ENCODE measurements at regions not wholly inside any gene's neighbourhood (a gene's known extent, or its start where the extent isn't known, plus 50 kb on each side); places are given as distances from the start of the nearest gene placed in this dataset.
"Not testable (repeated sequence)": the region's sequence is repeated elsewhere in the genome, so short reads cannot be mapped to it uniquely, and the experiment has no call there.

DNA sequence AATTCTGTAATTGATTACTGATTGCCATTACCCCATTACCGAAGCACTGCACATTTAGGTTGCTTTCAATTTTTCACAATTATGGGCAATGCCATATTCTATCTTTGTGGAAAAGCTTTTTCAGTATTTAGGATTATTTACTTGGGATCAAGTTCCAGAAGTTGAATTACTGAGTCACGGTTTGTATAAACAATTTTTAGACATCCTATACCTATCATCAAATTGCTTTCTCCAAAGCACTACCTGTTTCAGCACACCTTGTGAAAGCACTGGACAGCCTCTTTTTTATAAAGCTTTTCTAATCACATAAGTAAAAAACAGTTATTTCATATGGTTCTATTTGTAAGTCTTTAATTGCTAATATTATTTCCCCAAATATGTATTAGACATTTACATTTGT, 221.5 kb upstream of the CAND1 start:
- no peak overlapping the region for H3K4me3 ChIP-seq (ENCODE audit: control insufficient read depth in 2 of 3, extremely low read depth in 1 of 3, insufficient read depth in 2 of 3, low read depth in 1 of 3, low read length in 3 of 3)
- H3K9me3 ChIP-seq (ENCODE audit: control insufficient read depth, low read depth, low read length): no peaks in the 10 kb centered on the region
- no peak overlapping the region for H3K9ac ChIP-seq (ENCODE audit: control insufficient read depth, extremely low read depth, insufficient read depth, low read length)
- no peak for FAIRE-seq
- H3K27ac ChIP-seq (ENCODE audit: control insufficient read depth, insufficient read depth, low read length): no peak overlapping the region
- no peaks in the 10 kb centered on the region for H3K36me3 ChIP-seq (ENCODE audit: control insufficient read depth in 2 of 2, extremely low read depth in 1 of 2, insufficient read depth in 2 of 2, low read length in 2 of 2)
- TF ChIP-seq, protein P1, sequence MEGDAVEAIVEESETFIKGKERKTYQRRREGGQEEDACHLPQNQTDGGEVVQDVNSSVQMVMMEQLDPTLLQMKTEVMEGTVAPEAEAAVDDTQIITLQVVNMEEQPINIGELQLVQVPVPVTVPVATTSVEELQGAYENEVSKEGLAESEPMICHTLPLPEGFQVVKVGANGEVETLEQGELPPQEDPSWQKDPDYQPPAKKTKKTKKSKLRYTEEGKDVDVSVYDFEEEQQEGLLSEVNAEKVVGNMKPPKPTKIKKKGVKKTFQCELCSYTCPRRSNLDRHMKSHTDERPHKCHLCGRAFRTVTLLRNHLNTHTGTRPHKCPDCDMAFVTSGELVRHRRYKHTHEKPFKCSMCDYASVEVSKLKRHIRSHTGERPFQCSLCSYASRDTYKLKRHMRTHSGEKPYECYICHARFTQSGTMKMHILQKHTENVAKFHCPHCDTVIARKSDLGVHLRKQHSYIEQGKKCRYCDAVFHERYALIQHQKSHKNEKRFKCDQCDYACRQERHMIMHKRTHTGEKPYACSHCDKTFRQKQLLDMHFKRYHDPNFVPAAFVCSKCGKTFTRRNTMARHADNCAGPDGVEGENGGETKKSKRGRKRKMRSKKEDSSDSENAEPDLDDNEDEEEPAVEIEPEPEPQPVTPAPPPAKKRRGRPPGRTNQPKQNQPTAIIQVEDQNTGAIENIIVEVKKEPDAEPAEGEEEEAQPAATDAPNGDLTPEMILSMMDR (optimal IDR thresholded peaks at IDR 0.05 in 1 of 3, IDR thresholded peaks at IDR 0.05 in 1 of 3, conservative IDR thresholded peaks at IDR 0.05 in 1 of 3; ENCODE audit: extremely low read depth in 1 of 3, insufficient read depth in 2 of 3, low read length in 3 of 3): no peak
- TF ChIP-seq EZH2 (IDR thresholded peaks at IDR 0.05; ENCODE audit: low read length): no peak
- no peak overlapping the region for H2AFZ ChIP-seq (ENCODE audit: control insufficient read depth, low read length)
- no peaks in the 10 kb centered on the region for H3K9me1 ChIP-seq (ENCODE audit: control insufficient read depth, extremely low read depth, insufficient read depth, low read length)
- peaks cover 2% of the 10 kb centered on the region for H3K79me2 ChIP-seq (ENCODE audit: control insufficient read depth, insufficient read depth, low read length)
- H3K27me3 ChIP-seq (ENCODE audit: control insufficient read depth, extremely low read depth, insufficient read depth, low read length): no peaks in the 10 kb centered on the region
- dilution Hi-C loops (cut with MboI; ENCODE audit: extremely low pct_ligation_motif_present, low sequenced_read_pairs): no loop called here
- peaks cover 4% of the 10 kb centered on the region for H3K4me1 ChIP-seq (ENCODE audit: control insufficient read depth, extremely low read depth, insufficient read depth, low read length)
- H3K4me2 ChIP-seq (ENCODE audit: control insufficient read depth, extremely low read depth, insufficient read depth, low read depth, low read length): no peak overlapping the region
- no peaks in the 10 kb centered on the region for H4K20me1 ChIP-seq (ENCODE audit: control insufficient read depth, extremely low read depth, insufficient read depth, low read length)
- no peak for DNase-seq (ENCODE audit: low read depth, low spot score)

DNA sequence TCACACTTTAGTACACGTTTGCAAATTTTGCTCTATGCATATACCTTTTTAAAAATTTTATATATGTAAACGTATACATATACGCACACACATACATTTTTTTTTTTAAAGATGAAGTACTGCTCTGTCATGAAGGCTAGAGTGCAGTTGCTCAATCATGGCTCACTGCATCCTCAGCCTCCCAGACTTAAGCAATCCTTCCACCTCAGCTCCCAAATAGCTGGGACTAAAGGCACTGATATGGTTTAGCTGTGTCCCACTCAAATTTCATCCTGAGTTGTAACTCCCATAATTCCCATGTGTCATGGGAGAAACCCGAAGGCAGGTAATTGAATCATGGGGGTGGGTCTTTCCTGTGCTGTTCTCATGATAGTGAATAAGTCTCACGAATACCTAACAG, 220.8 kb upstream of the CAND1 start:
- no peak overlapping the region for H3K27ac ChIP-seq (ENCODE audit: control insufficient read depth, insufficient read depth, low read length)
- no peak overlapping the region for H3K4me3 ChIP-seq (ENCODE audit: control insufficient read depth in 2 of 3, extremely low read depth in 1 of 3, insufficient read depth in 2 of 3, low read depth in 1 of 3, low read length in 3 of 3)
- no peaks in the 10 kb centered on the region for H3K27me3 ChIP-seq (ENCODE audit: control insufficient read depth, extremely low read depth, insufficient read depth, low read length)
- H4K20me1 ChIP-seq (ENCODE audit: control insufficient read depth, extremely low read depth, insufficient read depth, low read length): no peaks in the 10 kb centered on the region
- H3K79me2 ChIP-seq (ENCODE audit: control insufficient read depth, insufficient read depth, low read length): peaks cover 2% of the 10 kb centered on the region
- FAIRE-seq: no peak
- no peaks in the 10 kb centered on the region for H3K9me3 ChIP-seq (ENCODE audit: control insufficient read depth, low read depth, low read length)
- dilution Hi-C loops (cut with MboI; ENCODE audit: extremely low pct_ligation_motif_present, low sequenced_read_pairs): no loop called here
- H3K9ac ChIP-seq (ENCODE audit: control insufficient read depth, extremely low read depth, insufficient read depth, low read length): no peak overlapping the region
- TF ChIP-seq EZH2 (IDR thresholded peaks at IDR 0.05; ENCODE audit: low read length): no peak
- TF ChIP-seq, protein P1 (optimal IDR thresholded peaks at IDR 0.05 in 1 of 3, IDR thresholded peaks at IDR 0.05 in 1 of 3, conservative IDR thresholded peaks at IDR 0.05 in 1 of 3; ENCODE audit: extremely low read depth in 1 of 3, insufficient read depth in 2 of 3, low read length in 3 of 3): no peak
- H3K36me3 ChIP-seq (ENCODE audit: control insufficient read depth in 2 of 2, extremely low read depth in 1 of 2, insufficient read depth in 2 of 2, low read length in 2 of 2): no peaks in the 10 kb centered on the region
- DNase-seq (ENCODE audit: low read depth, low spot score): no peak
- no peak overlapping the region for H2AFZ ChIP-seq (ENCODE audit: control insufficient read depth, low read length)
- H3K4me1 ChIP-seq (ENCODE audit: control insufficient read depth, extremely low read depth, insufficient read depth, low read length): peaks cover 8% of the 10 kb centered on the region
- no peaks in the 10 kb centered on the region for H3K9me1 ChIP-seq (ENCODE audit: control insufficient read depth, extremely low read depth, insufficient read depth, low read length)
- H3K4me2 ChIP-seq (ENCODE audit: control insufficient read depth, extremely low read depth, insufficient read depth, low read depth, low read length): no peak overlapping the region

DNA sequence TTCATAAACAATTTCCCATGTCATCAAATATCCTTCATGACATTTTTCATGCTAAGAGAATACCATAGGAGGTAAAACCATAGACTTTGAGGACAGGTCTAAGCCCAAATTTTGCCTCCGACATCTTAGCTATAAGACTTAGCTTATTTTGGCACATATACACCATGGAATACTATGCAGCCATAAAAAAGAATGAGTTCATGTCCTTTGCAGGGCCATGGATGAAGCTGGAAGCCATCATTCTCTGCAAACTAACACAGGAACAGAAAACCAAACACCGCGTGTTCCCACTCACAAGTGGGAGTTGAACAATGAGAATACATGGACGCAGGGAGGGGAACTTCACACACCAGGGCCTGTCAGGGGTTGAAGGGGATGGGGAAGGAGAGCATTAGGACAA, 220.0 kb upstream of the CAND1 start:
- H3K4me2 ChIP-seq (ENCODE audit: control insufficient read depth, extremely low read depth, insufficient read depth, low read depth, low read length); FAIRE-seq; H2AFZ ChIP-seq (ENCODE audit: control insufficient read depth, low read length); DNase-seq (ENCODE audit: low read depth, low spot score); H3K9ac ChIP-seq (ENCODE audit: control insufficient read depth, extremely low read depth, insufficient read depth, low read length); H3K4me1 ChIP-seq (ENCODE audit: control insufficient read depth, extremely low read depth, insufficient read depth, low read length); H3K27me3 ChIP-seq (ENCODE audit: control insufficient read depth, extremely low read depth, insufficient read depth, low read length); H3K27ac ChIP-seq (ENCODE audit: control insufficient read depth, insufficient read depth, low read length); H3K4me3 ChIP-seq (ENCODE audit: control insufficient read depth in 2 of 3, extremely low read depth in 1 of 3, insufficient read depth in 2 of 3, low read depth in 1 of 3, low read length in 3 of 3); H3K79me2 ChIP-seq (ENCODE audit: control insufficient read depth, insufficient read depth, low read length); dilution Hi-C loops (cut with MboI; ENCODE audit: extremely low pct_ligation_motif_present, low sequenced_read_pairs); H4K20me1 ChIP-seq (ENCODE audit: control insufficient read depth, extremely low read depth, insufficient read depth, low read length); H3K36me3 ChIP-seq (ENCODE audit: control insufficient read depth in 2 of 2, extremely low read depth in 1 of 2, insufficient read depth in 2 of 2, low read length in 2 of 2); H3K9me1 ChIP-seq (ENCODE audit: control insufficient read depth, extremely low read depth, insufficient read depth, low read length); H3K9me3 ChIP-seq (ENCODE audit: control insufficient read depth, low read depth, low read length): not testable (repeated sequence)

Data from keratinocyte (primary cell).